ENCODE measurements at regions not wholly inside any gene's neighbourhood (a gene's known extent, or its start where the extent isn't known, plus 50 kb on each side); places are given as distances from the start of the nearest gene placed in this dataset.

GRCh38 chr9:1604942-1605560 is 410.1 kb upstream of the SMARCA2 start:
- H3K79me2 ChIP-seq (replicated peaks; ENCODE audit: insufficient read depth), result no peaks in the 10 kb centered on the region
- H3K27me3 ChIP-seq (ENCODE audit: insufficient read depth), result no peaks in the 10 kb centered on the region
- ATAC-seq, result peak; percentile 91
- no peaks in the 10 kb centered on the region for H4K20me1 ChIP-seq (replicated peaks; ENCODE audit: insufficient read depth)
- no peaks in the 10 kb centered on the region for H3K9me2 ChIP-seq (ENCODE audit: insufficient read depth)
- H3K4me3 ChIP-seq, result no peak overlapping the region
- DNase-seq (ENCODE audit: low spot score), result peak; percentile 74
- no peaks in the 10 kb centered on the region for H3K36me3 Mint-ChIP-seq (ENCODE audit: low read depth)
- H3F3A ChIP-seq (replicated peaks; ENCODE audit: low read depth), result no peaks in the 10 kb centered on the region
- no peaks in the 10 kb centered on the region for H3K27me3 Mint-ChIP-seq (ENCODE audit: insufficient read depth, low read depth, poor library complexity)
- H3K4me1 Mint-ChIP-seq, result no peaks in the 10 kb centered on the region
- H3K4me1 ChIP-seq (ENCODE audit: insufficient read depth), result no peaks in the 10 kb centered on the region
- H3K27ac Mint-ChIP-seq, result no peak overlapping the region
- TF ChIP-seq CTCF (conservative IDR thresholded peaks at IDR 0.05; ENCODE audit: low read depth in 2 of 2) (peak; percentile 80 to 82), ZNF331 (CRISPR knock-in tag; IDR thresholded peaks at IDR 0.05; ENCODE audit: low read depth) (no peak)
- H3K36me3 ChIP-seq (ENCODE audit: insufficient read depth), result no peaks in the 10 kb centered on the region
- no peak overlapping the region for H3K4me2 ChIP-seq
- no peak overlapping the region for H3K4me3 Mint-ChIP-seq
- no peak overlapping the region for H2AFZ ChIP-seq
- H3K27ac ChIP-seq (ENCODE audit: low read depth), result no peak overlapping the region
- H3K9me3 Mint-ChIP-seq, result no peaks in the 10 kb centered on the region

GRCh38 chr9:1606253-1606652 is 408.9 kb upstream of the SMARCA2 start:
- Histone ChIP-seq H2AFZ (no peak overlapping the region), H3K4me1 (ENCODE audit: insufficient read depth) (no peaks in the 10 kb centered on the region), H3K4me3 (no peak overlapping the region), H3K4me2 (no peak overlapping the region), H3K27me3 (ENCODE audit: insufficient read depth) (no peaks in the 10 kb centered on the region), H3K79me2 (replicated peaks; ENCODE audit: insufficient read depth) (no peaks in the 10 kb centered on the region), H3K36me3 (ENCODE audit: insufficient read depth) (no peaks in the 10 kb centered on the region), H3K9me2 (ENCODE audit: insufficient read depth) (peaks cover 4% of the 10 kb centered on the region; the same call in 1 of the 2 replicates), H3K27ac (ENCODE audit: low read depth) (no peak overlapping the region), H3F3A (replicated peaks; ENCODE audit: low read depth) (no peaks in the 10 kb centered on the region), H4K20me1 (replicated peaks; ENCODE audit: insufficient read depth) (no peaks in the 10 kb centered on the region)
- DNase-seq (ENCODE audit: low spot score), result no peak
- H3K4me1 Mint-ChIP-seq, result no peaks in the 10 kb centered on the region
- H3K9me3 Mint-ChIP-seq, result no peaks in the 10 kb centered on the region
- no peak overlapping the region for H3K27ac Mint-ChIP-seq
- no peaks in the 10 kb centered on the region for H3K36me3 Mint-ChIP-seq (ENCODE audit: low read depth)
- H3K4me3 Mint-ChIP-seq, result no peak overlapping the region
- no peaks in the 10 kb centered on the region for H3K27me3 Mint-ChIP-seq (ENCODE audit: insufficient read depth, low read depth, poor library complexity)
- no peak for ATAC-seq
- TF ChIP-seq JUNB (IDR thresholded peaks at IDR 0.05; ENCODE audit: unreplicated experiment) (no peak), ETS1 (IDR thresholded peaks at IDR 0.05) (no peak), ZNF462 (CRISPR knock-in tag; IDR thresholded peaks at IDR 0.05) (no peak), ZNF331 (CRISPR knock-in tag; IDR thresholded peaks at IDR 0.05; ENCODE audit: low read depth) (no peak), ZNF114 (CRISPR knock-in tag; IDR thresholded peaks at IDR 0.05) (no peak), STAT1 (IDR thresholded peaks at IDR 0.05; ENCODE audit: unreplicated experiment) (no peak), NANOG (IDR thresholded peaks at IDR 0.05; ENCODE audit: borderline replicate concordance) (no peak), CTCF (conservative IDR thresholded peaks at IDR 0.05; ENCODE audit: low read depth in 2 of 2) (no peak), EZH2 (IDR thresholded peaks at IDR 0.05; ENCODE audit: low read depth, unreplicated experiment) (no peak), CREB1 (CRISPR knock-in tag; IDR thresholded peaks at IDR 0.05; ENCODE audit: low read depth) (no peak)

All from GM23338 (cell line).